ENCODE measurements at regions not wholly inside any gene's neighbourhood (a gene's known extent, or its start where the extent isn't known, plus 50 kb on each side); places are given as distances from the start of the nearest gene placed in this dataset.
A peak's percentile ranks its signal among the peaks of the same experiment; 100 is the strongest.

- no peak overlapping the region for H3K27ac Mint-ChIP-seq
- peaks cover 5% of the 10 kb centered on the region for H3K9me3 Mint-ChIP-seq
- TF ChIP-seq, protein P1, sequence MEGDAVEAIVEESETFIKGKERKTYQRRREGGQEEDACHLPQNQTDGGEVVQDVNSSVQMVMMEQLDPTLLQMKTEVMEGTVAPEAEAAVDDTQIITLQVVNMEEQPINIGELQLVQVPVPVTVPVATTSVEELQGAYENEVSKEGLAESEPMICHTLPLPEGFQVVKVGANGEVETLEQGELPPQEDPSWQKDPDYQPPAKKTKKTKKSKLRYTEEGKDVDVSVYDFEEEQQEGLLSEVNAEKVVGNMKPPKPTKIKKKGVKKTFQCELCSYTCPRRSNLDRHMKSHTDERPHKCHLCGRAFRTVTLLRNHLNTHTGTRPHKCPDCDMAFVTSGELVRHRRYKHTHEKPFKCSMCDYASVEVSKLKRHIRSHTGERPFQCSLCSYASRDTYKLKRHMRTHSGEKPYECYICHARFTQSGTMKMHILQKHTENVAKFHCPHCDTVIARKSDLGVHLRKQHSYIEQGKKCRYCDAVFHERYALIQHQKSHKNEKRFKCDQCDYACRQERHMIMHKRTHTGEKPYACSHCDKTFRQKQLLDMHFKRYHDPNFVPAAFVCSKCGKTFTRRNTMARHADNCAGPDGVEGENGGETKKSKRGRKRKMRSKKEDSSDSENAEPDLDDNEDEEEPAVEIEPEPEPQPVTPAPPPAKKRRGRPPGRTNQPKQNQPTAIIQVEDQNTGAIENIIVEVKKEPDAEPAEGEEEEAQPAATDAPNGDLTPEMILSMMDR (IDR thresholded peaks at IDR 0.05; ENCODE audit: unreplicated experiment in 3 of 3) = no peak
- no peak overlapping the region for H3K4me3 Mint-ChIP-seq
- no peaks in the 10 kb centered on the region for H3K36me3 Mint-ChIP-seq (ENCODE audit: low read depth)
- peaks cover 28% of the 10 kb centered on the region for H3K27me3 Mint-ChIP-seq (ENCODE audit: low read depth)
- peaks cover 10% of the 10 kb centered on the region for H3K4me1 Mint-ChIP-seq
These were observed 257.5 kb downstream of the NSG2 start for GRCh38 chr5:174303035-174303434.

DNA sequence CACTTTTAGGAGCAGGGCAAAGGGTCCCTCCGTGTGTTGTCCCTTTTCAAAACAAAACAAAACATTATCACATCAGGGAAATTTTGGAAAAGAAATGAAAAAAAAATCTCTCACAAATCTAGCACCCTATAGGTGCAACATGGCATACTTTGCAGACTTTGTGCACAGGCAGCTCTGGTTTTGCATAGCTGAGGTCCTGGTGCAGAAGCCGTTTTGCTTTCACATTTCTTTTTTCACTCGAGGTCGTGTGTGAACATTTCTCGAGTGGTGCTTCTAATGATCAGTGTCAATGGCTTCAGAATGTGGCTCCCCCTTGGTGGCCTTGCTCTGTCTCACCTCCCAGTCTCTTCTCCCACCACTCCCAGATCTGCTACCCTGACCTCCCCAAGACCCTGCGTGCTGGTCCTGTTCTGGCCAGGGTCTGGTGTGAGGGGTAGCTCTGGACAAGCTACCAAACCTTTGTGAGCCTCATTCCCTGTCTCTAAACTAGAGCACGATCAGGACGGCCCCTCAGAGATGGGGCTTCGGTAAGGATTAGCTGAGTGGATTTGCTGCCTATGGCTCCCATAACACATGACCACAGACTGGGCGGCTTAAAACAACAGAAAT is 258.0 kb downstream of the NSG2 start:
- Mint-ChIP-seq H3K36me3 (ENCODE audit: low read depth) (no peaks in the 10 kb centered on the region), H3K4me3 (no peak overlapping the region), H3K27ac (no peak overlapping the region), H3K27me3 (ENCODE audit: low read depth) (peaks cover 33% of the 10 kb centered on the region), H3K4me1 (peaks cover 10% of the 10 kb centered on the region), H3K9me3 (peaks cover 4% of the 10 kb centered on the region)
- TF ChIP-seq, protein P1 (IDR thresholded peaks at IDR 0.05; ENCODE audit: unreplicated experiment in 3 of 3) = no peak

DNA sequence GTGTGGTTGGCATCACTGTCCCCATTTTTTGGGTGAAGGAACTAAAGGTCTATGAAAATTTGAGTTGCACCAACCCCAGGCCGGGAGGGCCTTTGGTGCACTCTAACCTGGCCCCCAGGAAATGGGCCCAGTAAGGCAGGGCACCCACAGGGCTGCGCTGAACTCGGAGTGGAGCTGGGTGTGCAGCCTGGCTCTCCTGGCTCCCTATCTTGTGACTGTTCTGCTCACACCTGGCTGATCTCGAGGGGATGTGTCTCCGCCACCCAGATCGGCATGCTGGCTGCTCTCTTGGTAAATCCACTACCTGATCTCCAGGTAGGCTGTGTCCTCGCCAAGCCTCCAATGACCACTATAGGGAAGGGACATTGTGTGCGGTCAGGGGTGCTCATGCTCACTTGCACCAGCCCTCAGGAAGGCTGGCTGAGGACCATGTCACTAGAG is 259.8 kb downstream of the NSG2 start:
- H3K4me1 Mint-ChIP-seq = peaks cover 10% of the 10 kb centered on the region
- H3K27me3 Mint-ChIP-seq (ENCODE audit: low read depth) = peaks cover 41% of the 10 kb centered on the region
- H3K36me3 Mint-ChIP-seq (ENCODE audit: low read depth) = no peaks in the 10 kb centered on the region
- TF ChIP-seq, protein P1 (IDR thresholded peaks at IDR 0.05; ENCODE audit: unreplicated experiment in 3 of 3) = no peak
- no peaks in the 10 kb centered on the region for H3K9me3 Mint-ChIP-seq
- H3K4me3 Mint-ChIP-seq = no peak overlapping the region
- no peak overlapping the region for H3K27ac Mint-ChIP-seq

DNA sequence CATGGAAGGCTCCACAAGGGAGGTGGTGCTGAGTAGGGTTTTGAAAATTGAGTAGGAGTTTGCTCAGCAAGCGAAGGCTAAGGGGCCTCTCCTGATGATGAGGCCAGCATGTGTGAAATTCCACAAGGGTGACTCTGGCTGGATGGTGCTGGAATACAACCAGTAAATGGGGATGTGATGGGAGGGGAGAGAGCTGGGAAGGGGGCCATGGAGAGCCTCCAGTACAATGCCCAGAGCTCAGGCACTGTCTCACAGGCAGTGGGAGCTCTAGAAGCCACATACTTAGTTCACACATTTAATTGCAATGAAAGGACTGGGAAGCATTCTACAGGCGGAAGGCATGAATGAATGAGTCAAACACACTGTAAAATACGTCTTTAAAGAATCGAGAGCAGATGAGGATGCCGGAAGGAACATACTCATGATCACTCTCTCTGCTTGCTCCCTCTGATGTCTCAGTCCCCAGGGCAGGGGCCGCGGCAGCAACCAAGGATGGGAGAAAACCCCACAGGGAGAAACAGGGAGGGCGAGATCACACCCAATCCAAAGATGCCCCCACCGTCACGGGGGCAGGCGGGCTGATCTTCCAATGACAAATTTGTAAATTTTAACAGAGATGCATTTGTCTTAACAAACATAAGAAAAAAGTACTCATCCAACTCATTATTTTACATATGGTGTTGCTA is 261.0 kb downstream of the NSG2 start:
- H3K27me3 Mint-ChIP-seq (ENCODE audit: low read depth) = peaks cover 49% of the 10 kb centered on the region
- TF ChIP-seq, protein P1 (IDR thresholded peaks at IDR 0.05; ENCODE audit: unreplicated experiment in 3 of 3) = no peak
- H3K4me1 Mint-ChIP-seq = peaks cover 9% of the 10 kb centered on the region
- H3K4me3 Mint-ChIP-seq = no peak overlapping the region
- H3K27ac Mint-ChIP-seq = peak overlapping the region in 1 of 3 experiments; percentile 4
- H3K9me3 Mint-ChIP-seq = no peaks in the 10 kb centered on the region
- no peaks in the 10 kb centered on the region for H3K36me3 Mint-ChIP-seq (ENCODE audit: low read depth)

- H3K9me3 Mint-ChIP-seq = no peaks in the 10 kb centered on the region
- peaks cover 9% of the 10 kb centered on the region for H3K4me1 Mint-ChIP-seq
- no peak overlapping the region for H3K27ac Mint-ChIP-seq
- H3K36me3 Mint-ChIP-seq (ENCODE audit: low read depth) = no peaks in the 10 kb centered on the region
- H3K27me3 Mint-ChIP-seq (ENCODE audit: low read depth) = peaks cover 49% of the 10 kb centered on the region
- H3K4me3 Mint-ChIP-seq = no peak overlapping the region
- TF ChIP-seq, protein P1 (IDR thresholded peaks at IDR 0.05; ENCODE audit: unreplicated experiment in 3 of 3) = no peak
These were observed 261.5 kb downstream of the NSG2 start for GRCh38 chr5:174307031-174307408.

All from nephron (organoid).